ENCODE measurements at regions not wholly inside any gene's neighbourhood (a gene's known extent, or its start where the extent isn't known, plus 50 kb on each side); places are given as distances from the start of the nearest gene placed in this dataset.

DNA sequence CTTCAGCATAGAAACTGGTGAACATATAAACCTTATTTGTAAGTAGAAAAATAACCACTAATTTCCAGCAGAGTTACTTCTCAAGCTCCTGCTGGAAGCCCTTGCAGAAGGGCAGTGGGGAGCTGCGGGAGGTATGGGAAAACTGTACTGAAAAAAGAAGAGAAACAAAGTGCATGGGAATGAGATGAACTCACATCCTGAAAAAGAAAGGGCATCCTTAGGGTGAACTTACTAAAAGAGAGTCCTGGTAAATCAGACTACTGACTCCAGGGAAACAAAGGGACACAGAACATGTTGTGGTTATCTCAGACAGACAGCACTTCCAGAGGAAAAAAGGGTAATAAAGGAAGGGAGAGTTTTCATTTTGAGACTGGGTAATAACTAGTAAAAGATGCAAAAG is 515.1 kb downstream of the RPL10L start:
- DNase-seq (no peak), ATAC-seq (ENCODE audit: low read depth) (no peak)
- 0 out of 2 replicates have a peak, but pooled peaks cover 2% of the 10 kb centered on the region for H3K9me3 ChIP-seq (ENCODE audit: control insufficient read depth, insufficient read depth, low read length)
- no peaks in the 10 kb centered on the region for H3K4me1 ChIP-seq (ENCODE audit: control insufficient read depth, insufficient read depth, low read length)
- ChIA-PET POLR2A (ENCODE audit: unreplicated experiment) (no interaction called here), CTCF (no interaction called here)
- no peak overlapping the region for H4K91ac ChIP-seq (ENCODE audit: insufficient read depth, low read depth, low read length)
- no peak overlapping the region for H2BK15ac ChIP-seq (ENCODE audit: low read depth, low read length)
- no peak overlapping the region for H3K14ac ChIP-seq (replicated peaks; ENCODE audit: low read depth, low read length)
- H3K27ac ChIP-seq (ENCODE audit: insufficient read depth, low read length): no peak overlapping the region
- H3K9ac ChIP-seq (ENCODE audit: low read depth, low read length): no peak overlapping the region
- H3K56ac ChIP-seq (ENCODE audit: extremely low read depth, insufficient read depth, low read length): no peak overlapping the region
- no peak overlapping the region for H2AK9ac ChIP-seq (replicated peaks; ENCODE audit: low read depth, low read length, poor library complexity)
- no TSS peak for BruUV-seq (replicated peaks)
- no peak for TF ChIP-seq BHLHE40 (IDR thresholded peaks at IDR 0.05; ENCODE audit: low read depth, low read length)
- TF ChIP-seq, protein P1, sequence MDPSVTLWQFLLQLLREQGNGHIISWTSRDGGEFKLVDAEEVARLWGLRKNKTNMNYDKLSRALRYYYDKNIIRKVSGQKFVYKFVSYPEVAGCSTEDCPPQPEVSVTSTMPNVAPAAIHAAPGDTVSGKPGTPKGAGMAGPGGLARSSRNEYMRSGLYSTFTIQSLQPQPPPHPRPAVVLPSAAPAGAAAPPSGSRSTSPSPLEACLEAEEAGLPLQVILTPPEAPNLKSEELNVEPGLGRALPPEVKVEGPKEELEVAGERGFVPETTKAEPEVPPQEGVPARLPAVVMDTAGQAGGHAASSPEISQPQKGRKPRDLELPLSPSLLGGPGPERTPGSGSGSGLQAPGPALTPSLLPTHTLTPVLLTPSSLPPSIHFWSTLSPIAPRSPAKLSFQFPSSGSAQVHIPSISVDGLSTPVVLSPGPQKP (IDR thresholded peaks at IDR 0.05; ENCODE audit: borderline replicate concordance, low read depth, low read length): no peak
- TF ChIP-seq MAFK (IDR thresholded peaks at IDR 0.05; ENCODE audit: low read depth, low read length): no peak
- no peak for TF ChIP-seq CHD1 (IDR thresholded peaks at IDR 0.05; ENCODE audit: low read depth, low read length)
- TF ChIP-seq CEBPB (IDR thresholded peaks at IDR 0.05; ENCODE audit: low read depth, low read length): no peak
- no peak for TF ChIP-seq MAZ (IDR thresholded peaks at IDR 0.05; ENCODE audit: borderline replicate concordance, low read depth, low read length)
- no peak for TF ChIP-seq NFE2L2 (IDR thresholded peaks at IDR 0.05; ENCODE audit: low read depth, low read length)
- no peak for TF ChIP-seq RAD21 (IDR thresholded peaks at IDR 0.05; ENCODE audit: low read length)
- no peak overlapping the region for H3K4me2 ChIP-seq (ENCODE audit: low read depth, low read length)
- no peak overlapping the region for H2BK5ac ChIP-seq (ENCODE audit: low read depth, low read length, poor library complexity, severe bottlenecking)
- no CpG with 5 or more reads among the region's 1 CpG for WGBS, 2 experiments (ENCODE audit: extremely low coverage in 2 of 2, insufficient read length in 1 of 2)
- no peaks in the 10 kb centered on the region for H4K20me1 ChIP-seq (ENCODE audit: insufficient read depth, low read length)
- H2BK120ac ChIP-seq (ENCODE audit: low read depth, low read length): no peak overlapping the region
- H3K4me3 ChIP-seq (ENCODE audit: insufficient read depth, low read depth, low read length): no peak overlapping the region
- no peak overlapping the region for H3K18ac ChIP-seq (ENCODE audit: low read depth, low read length)
- H3K23ac ChIP-seq (ENCODE audit: low read depth, low read length): no peak overlapping the region
- H2AFZ ChIP-seq (replicated peaks; ENCODE audit: low read length, poor library complexity): no peak overlapping the region
- H2BK20ac ChIP-seq (ENCODE audit: low read depth, low read length): no peak overlapping the region
- no peak overlapping the region for H3K4ac ChIP-seq (ENCODE audit: low read depth, low read length)
- no peaks in the 10 kb centered on the region for H3K9me1 ChIP-seq (ENCODE audit: insufficient read depth, low read length)
- in situ Hi-C loops (cut with MboI; ENCODE audit: low sequenced_read_pairs): no loop called here
- H3K36me3 ChIP-seq (ENCODE audit: control insufficient read depth, insufficient read depth, low read length): no peaks in the 10 kb centered on the region
- H4K5ac ChIP-seq (ENCODE audit: low read depth, low read length): no peak overlapping the region
- no peaks in the 10 kb centered on the region for H3K27me3 ChIP-seq (ENCODE audit: control insufficient read depth, insufficient read depth, low read length)
- no peak overlapping the region for H4K8ac ChIP-seq (ENCODE audit: low read depth in 2 of 2, low read length in 2 of 2)
- no peak overlapping the region for H2AK5ac ChIP-seq (ENCODE audit: low read depth, low read length)
- H3K79me1 ChIP-seq (ENCODE audit: low read depth in 1 of 2, low read length in 2 of 2): no peaks in the 10 kb centered on the region
- intact Hi-C loops (cut with micrococcal nuclease): loop anchor here (10.0 kb wide), 1 partner anchor 212 kb away; no protein-coding TSS in a partner anchor
- dilution Hi-C loops (cut with HindIII; ENCODE audit: low sequenced_read_pairs, unreplicated experiment): no loop called here
